Right lobe of liver (tissue), 4 donors: ENCODE measurements at regions not wholly inside any gene's neighbourhood (a gene's known extent, or its start where the extent isn't known, plus 50 kb on each side); places are given as distances from the start of the nearest gene placed in this dataset.

Source experiments
- CTCF ChIP-seq, 4 donors: fragments of 200-600 bp in 3 of 4; fragments of 450-650 bp in 1 of 4; IDR thresholded peaks; one replicate each; pipeline versions ENCODE4 v1.5.1 to v1.8.0; 2016 to 2022; ENCODE audit warnings: antibody characterized with exemption in 4 of 4, mild to moderate bottlenecking in 2 of 4
- POLR2A ChIP-seq: fragments of 450-650 bp; IDR thresholded peaks from one replicate; pipeline ENCODE4 v1.6.1; 2017; ENCODE audit warnings: antibody characterized with exemption, mild to moderate bottlenecking
- donor health status: DM: no; HTN: no; CAD: no.
- donor health status: DM: no; HTN: no; CAD: no.
- donor health status: DM: no; HTN: yes; CAD: no.

- TF ChIP-seq CTCF (IDR thresholded peaks at IDR 0.05), result no peak
- TF ChIP-seq POLR2A, result no peak
Observed at GRCh38 chr20:6838181-6838826, 70.8 kb downstream of the BMP2 start.
